NAMALWA (cell line): ENCODE measurements at regions not wholly inside any gene's neighbourhood (a gene's known extent, or its start where the extent isn't known, plus 50 kb on each side); places are given as distances from the start of the nearest gene placed in this dataset.

Experiments used
- DNase-seq: peaks from one replicate; pipeline ENCODE4 v3.0.0-alpha.2; 2015; ENCODE audit warnings: low spot score

GRCh38 chr1:23639460-23640095 is 52.0 kb upstream of the RPL11 start:
- DNase-seq = peak; percentile 28

DNA sequence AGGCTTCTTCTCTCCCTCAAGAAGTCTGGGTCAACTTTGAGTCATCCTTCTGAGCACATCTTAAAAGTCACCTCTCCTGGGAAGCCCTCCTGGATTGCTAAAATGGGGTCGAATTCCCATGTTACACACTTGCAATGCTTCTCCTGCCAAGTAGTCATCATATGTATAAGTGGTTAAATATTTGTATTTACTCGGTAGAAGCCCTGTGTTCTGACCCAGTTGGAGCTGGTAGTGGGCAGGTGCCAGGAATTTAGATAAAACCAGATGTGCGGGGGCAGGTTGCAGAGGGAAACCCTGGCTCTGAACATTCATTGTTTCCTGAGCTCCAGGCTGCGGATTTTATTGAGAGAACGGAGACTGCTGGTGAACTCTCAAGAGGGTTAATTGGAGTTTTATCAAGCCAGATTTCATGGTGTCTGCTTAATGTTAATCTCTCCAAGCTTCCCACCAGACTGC is 52.8 kb upstream of the RPL11 start:
- DNase-seq = no peak

DNA sequence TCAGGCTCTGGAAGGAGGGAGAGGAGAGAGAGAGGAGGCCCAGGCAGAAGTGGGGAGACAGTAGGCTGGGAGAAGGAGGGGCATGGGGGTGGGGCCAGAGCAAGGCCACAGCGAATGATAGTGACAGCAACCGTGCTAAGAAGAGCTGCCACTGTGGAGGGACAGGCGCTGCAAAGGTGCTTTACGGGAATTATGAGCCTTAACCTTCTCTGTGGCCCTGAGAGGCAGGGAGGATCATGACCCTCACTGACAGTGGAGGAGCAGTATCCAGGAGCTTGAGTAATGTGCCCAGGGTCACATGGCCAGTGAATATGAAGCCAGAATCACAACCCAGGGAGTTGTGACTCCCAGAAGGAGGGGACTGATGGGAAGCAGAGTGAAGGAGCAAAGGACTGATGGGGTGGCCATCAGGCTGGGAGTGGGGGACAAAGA is 53.4 kb upstream of the RPL11 start:
- DNase-seq = peak; percentile 66

DNA sequence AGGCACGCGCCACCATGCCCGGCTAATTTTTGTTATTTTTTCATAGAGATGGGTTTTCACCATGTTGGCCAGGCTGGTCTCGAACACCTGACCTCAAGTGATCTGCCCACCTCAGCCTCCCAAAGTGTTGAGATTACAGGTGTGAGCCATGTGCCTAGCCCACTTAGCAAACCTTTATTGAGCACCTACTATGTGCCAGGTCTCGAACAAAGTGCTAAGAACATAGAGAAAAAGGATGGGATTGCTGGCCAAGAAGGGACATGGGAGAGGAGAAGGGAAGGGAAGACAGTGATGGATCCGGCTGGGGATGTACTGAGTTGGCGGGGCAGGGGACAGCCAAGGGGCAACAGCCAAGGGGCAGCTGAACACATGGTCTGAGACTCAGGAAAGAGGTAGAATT is 55.6 kb upstream of the RPL11 start:
- no peak for DNase-seq

DNA sequence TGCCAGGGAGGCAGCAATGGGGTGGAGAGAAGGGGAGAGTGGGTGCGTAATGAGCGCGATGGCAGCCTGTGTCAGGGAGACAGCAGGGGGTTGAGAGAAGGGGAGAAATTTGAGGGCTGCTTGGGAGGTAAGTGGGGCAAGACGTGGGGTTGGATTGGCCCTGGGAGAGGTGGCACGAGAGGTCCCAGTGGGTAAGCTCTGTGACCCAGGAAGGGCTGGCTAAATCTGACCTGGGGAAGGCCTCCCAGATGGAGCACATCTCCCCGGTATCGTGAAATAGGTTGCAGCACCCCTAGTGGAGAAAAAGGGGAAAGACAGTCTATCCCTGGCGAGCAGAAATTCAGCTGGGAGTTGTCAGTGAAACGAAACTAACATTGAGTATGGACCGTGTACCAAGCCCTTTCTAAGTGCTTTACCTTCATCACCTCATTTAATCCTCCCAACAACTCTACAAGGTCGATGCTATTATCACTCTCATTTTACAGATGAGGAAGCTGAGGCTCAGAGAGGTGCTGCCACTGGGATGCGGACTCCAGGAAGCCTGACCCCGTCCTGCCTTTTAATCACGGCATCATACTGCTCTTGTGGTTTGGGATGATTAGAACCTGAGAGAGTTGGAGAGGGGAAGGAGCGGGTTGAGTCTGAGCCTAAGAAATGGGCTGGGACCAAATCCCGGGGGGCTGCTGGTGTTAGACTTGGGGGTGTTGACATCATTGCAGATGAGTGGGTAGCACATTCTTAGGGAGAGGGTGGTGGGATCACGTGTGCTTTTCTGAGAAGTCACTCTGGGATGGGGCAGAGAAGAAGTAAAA is 56.6 kb upstream of the RPL11 start:
- DNase-seq = peak; percentile 91

DNA sequence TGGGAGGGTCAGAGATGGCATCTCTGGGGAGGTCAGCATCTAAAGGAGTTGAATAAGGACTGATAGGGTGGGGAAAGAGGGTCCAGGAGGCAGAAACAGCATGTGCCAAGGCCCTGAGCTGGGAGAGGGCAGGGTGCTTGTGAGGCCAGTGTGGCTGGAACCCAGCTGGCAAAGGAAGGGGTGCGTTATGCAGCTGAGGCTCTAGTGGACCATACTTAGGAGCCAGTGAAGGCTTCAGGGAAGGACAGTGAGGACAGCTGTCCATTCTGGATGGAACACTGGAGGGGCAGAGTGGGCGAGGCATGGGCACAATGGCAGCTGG is 57.1 kb upstream of the RPL11 start:
- no peak for DNase-seq

DNA sequence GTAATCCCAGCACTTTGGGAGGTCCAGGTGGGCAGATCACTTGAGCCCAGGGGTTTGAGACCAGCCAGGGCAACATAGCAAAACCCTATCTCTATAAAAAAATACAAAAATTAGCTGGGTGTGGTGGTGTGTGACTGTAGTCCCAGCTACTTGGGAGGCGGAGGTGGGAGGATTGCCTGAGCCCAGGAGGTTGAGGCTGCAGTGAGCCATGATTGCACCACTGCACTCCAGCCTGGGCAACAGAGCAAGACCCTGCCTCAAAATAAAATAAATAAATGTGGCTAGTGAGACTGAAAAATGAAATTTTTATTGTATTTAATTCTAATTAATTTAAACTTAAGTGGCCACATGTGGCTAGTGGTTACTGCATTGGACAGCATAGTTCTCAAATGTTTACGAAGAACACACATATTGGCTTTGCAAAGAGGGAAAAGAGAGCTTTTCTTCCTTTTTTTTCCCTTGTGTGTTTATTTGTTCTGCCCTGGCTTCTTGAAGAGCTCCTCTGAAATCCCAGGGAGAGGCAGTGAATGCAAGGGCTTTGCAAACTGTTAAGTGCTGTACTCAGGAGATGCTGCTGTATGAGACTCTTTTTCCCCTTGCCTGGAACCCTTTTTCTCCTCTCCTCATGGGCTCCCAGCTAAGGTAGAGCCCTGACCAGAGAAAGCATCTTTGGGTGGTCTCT is 59.0 kb upstream of the RPL11 start:
- no peak for DNase-seq

DNA sequence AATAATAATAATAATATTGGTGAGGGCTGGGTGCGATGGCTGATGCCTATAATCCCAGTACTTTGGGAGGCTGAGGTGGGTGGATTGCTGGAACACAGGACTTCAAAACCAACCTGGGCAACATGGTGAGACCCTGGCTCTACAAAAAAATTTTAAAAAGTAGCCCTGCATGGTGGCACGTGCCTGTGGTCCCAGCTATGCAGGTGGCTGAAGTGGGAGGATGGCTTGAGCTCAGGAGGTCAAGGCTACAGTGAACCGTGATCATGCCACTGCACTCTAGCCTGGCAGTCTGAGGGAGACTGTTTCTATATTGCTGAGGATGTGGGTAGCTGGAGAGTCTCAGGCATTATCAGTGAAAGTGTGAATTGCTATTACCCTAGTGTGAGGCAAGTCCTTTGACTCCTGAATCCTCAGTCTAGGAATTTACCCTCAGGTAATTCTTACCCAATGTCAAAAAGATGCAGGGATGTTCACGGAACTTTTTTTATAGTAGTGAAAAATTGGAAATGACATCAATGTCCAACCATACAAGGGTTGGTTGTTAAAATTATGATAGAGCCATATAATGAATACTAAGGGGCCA is 61.8 kb upstream of the RPL11 start:
- DNase-seq = no peak

DNA sequence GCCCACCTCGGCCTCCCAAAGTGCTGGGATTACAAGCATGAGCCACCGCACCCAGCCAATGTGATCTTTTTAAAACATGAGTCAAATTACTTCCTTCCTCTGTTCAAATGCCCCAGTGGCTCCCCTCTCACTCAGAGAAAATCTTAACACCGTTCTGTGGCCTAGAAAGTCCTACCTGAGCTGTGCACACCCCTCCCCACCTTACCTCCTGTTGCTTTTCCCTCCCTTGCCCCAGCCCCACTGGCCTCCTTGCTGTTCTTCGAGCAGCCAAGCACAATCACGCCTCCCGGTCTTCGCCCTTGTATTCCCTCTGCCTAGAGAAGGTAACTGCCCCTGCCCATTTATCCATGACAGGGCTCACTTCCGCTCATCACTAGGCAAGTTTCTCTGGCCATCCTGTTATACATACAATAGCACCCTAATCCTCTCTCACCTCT is 62.6 kb upstream of the RPL11 start:
- DNase-seq = peak; percentile 56

GRCh38 chr1:23627069-23627735 is 64.4 kb upstream of the RPL11 start:
- DNase-seq = no peak

DNA sequence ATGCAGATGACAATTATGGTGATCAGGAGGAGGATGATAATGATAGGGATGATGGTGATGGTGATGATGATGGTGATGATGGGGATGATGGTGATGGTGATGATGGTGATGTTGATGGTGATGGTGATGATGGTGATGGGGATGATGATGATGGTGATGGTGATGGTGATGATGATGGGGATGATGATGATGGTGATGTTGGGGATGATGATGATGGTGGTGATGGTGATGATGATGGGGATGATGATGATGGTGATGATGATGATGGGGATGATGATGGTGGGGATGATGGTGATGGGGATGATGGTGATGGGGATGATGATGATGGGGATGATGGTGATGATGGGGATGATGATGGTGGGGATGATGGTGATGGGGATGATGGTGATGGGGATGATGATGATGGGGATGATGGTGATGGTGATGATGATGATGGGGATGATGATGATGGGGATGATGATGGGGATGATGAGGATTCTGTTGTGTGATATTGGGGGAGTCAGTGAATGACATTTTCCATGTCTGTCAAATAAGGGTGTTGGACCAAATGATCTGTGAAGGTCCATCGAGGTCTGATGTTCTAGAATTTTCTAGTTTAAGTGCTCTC is 65.6 kb upstream of the RPL11 start:
- no peak for DNase-seq

- no peak for DNase-seq
Measured at GRCh38 chr1:23625459-23625858, 66.1 kb upstream of the RPL11 start.

GRCh38 chr1:23624440-23624839 is 65.1 kb upstream of the ID3 start:
- no peak for DNase-seq

- no peak for DNase-seq
Measured at GRCh38 chr1:23622284-23622683, 63.0 kb upstream of the ID3 start.

DNA sequence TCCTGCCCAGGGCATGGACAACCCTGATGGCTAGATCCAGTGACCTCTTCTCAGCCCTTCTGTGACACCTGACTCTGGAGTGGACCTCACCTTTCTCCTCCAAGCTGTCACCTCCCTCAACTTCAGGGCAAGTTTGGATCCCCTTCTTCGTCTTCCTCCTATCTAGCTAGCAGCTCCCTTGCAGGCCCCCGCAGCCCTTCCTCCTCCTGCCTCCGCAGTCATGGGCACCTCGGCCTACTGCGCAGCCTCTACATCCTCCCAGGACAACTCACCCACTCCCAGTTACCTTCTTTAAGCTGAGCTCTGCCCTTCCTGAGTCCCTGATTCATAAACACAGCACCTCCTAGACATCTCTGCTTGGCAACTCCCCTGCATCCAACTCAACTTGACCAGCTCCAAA is 61.3 kb upstream of the ID3 start:
- DNase-seq = no peak

DNA sequence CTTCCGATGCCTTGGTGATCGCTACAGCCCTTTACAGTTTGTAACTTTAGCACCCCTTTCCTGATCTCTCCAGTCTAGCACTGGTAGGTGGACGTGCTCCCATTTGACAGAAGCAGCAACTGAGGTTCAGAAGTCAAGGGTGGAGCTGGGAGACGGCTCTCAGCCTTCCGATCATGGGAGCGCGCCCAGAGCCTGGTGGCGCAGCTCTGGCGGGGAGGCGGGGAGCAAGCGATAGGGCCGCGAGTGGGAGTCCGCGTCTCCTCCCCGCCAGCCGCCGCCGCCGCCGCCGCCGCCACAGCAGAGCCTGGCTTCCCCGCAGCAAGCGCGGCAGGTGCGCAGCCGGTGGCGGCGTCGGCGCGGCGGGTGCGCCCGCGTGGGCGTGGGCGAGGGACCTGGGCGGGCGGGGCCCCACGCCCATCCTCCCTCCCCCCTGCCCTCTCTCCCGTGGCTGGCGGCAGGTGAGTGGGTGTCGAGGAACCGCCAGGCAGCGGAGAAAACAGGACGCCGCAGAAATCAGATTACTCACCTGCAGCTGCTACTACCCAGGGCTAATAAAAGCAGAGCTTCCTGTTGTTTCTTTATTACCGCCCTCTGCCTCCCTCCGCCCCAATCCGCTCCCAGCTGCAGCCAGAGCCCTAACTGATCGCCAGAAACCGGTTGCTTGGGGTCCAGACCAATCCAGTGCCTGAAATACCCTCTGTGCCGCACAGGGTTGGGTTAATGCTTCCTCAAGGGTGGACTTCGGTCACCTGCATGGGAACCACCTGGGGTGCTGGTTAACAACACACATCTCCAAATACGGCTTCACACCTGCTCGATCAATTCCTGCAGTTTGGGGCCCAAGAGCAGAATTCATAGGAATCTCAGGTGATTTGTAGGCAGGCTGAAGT is 60.2 kb upstream of the ID3 start:
- DNase-seq = peak; percentile 95

GRCh38 chr1:23618586-23619083 is 59.3 kb upstream of the ID3 start:
- DNase-seq = peak; percentile 61

DNA sequence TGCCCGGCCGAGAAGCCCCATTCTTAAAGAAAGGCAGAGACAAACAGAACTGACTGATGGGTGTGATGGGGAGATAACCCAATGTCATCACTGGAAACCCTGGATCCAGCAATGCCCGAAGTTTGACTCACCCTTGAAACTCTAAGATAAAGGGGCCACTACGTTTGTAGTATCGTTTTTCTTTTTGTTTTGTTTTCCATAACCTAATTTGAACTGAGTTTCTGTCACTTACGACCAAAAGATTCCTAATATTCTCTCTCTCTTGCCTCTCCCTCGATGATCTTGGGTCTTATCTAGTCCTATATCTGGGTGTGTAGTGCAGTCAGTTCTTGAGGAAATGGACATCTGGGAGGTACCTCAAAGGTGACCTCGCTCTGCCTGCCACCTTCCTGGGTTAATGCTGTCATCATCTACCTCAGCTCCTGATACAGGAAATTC is 57.8 kb upstream of the ID3 start:
- no peak for DNase-seq

GRCh38 chr1:23616292-23616824 is 57.1 kb upstream of the ID3 start:
- no peak for DNase-seq

DNA sequence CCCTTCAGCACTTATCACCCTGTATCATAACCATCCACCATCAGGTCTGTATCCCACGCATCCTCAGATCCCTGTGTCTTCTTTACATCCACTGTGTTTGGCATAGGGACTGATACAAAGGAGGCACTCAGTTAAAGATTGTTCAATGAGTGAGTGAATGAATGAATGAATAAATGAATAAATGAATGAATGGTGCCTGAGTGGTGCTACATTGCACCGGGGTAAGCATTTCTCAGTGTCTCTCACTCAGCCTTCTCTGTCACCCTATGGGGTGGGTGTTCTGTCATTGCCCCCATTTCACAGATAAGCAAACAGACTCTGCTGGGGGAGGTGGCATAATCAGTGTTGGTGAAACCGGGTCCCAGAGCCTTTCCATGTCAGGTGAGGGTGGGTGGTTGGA is 56.6 kb upstream of the ID3 start:
- DNase-seq = no peak
